Erythroblast (primary cell): ENCODE measurements at regions not wholly inside any gene's neighbourhood (a gene's known extent, or its start where the extent isn't known, plus 50 kb on each side); places are given as distances from the start of the nearest gene placed in this dataset.
"Not testable (repeated sequence)": the region's sequence is repeated elsewhere in the genome, so short reads cannot be mapped to it uniquely, and the experiment has no call there.

Source experiments
- GATA1 ChIP-seq: IDR thresholded peaks from 2 replicates; pipeline ENCODE4 v1.6.1; 2011; ENCODE audit warnings: low read depth, mild to moderate bottlenecking, control low read depth, low read length, moderate library complexity
- POLR2A ChIP-seq: IDR thresholded peaks from 2 replicates; pipeline ENCODE4 v1.6.1; 2011; ENCODE audit warnings: mild to moderate bottlenecking, low read length

DNA sequence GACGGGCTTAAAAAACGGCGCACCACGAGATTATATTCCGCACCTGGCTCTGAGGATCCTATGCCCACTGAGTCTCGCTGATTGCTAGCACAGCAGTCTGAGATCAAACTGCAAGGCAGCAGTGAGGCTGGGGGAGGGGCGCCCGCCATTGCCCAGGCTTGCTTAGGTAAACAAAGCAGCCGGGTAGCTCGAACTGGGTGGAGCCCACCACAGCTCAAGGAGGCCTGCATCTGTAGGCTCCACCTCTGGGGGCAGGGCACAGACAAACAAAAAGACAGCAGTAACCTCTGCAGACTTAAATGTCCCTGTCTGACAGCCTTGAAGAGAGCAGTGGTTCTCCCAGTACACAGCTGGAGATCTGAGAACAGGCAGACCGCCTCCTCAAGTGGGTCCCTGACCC, 725.6 kb downstream of the NUP35 start:
- TF ChIP-seq POLR2A, GATA1: not testable (repeated sequence)
